OCI-LY3 (cell line): ENCODE measurements at regions not wholly inside any gene's neighbourhood (a gene's known extent, or its start where the extent isn't known, plus 50 kb on each side); places are given as distances from the start of the nearest gene placed in this dataset.

Experiments used
- H2AFZ ChIP-seq: fragments of 200-600, 300-600 bp; shearing (Covaris generic); 2 replicates; pipeline ENCODE4 v1.6.0; 2014; ENCODE audit warnings: antibody characterized with exemption, low read depth, low read length
- H3K27ac ChIP-seq: fragments of 200-600, 300-600 bp; sonication (generic); 2 replicates; pipeline ENCODE4 v1.5.1; 2014; ENCODE audit warnings: mild to moderate bottlenecking, low read length, moderate library complexity, mixed read lengths
- H3K27me3 ChIP-seq: fragments of 200-600, 300-600 bp; sonication (generic); 2 replicates; pipeline ENCODE4 v1.6.1; 2014; ENCODE audit warnings: low read depth, low read length, mixed read lengths
- H3K36me3 ChIP-seq: fragments of 200-600, 300-600 bp; sonication (generic); replicated peaks from 2 replicates; pipeline ENCODE3; 2014; ENCODE audit warnings: low read depth, low read length, mixed read lengths
- H3K4me1 ChIP-seq: fragments of 300-600, 200-600 bp; sonication (generic); 2 replicates; pipeline ENCODE4 v1.6.1; 2014; ENCODE audit warnings: low read length, mixed read lengths
- H3K4me2 ChIP-seq: fragments of 200-600, 300-600 bp; sonication (generic); 2 replicates; pipeline ENCODE4 v1.6.1; 2014; ENCODE audit warnings: low read length, mixed read lengths
- H3K4me3 ChIP-seq: fragments of 300-600, 200-600 bp; sonication (generic); 2 replicates; pipeline ENCODE4 v1.5.1; 2014; ENCODE audit warnings: antibody characterized with exemption, mild to moderate bottlenecking, low read length, moderate library complexity
- H3K79me2 ChIP-seq: fragments of 300-600, 200-600 bp; shearing (Covaris generic); 2 replicates; pipeline ENCODE4 v1.6.1; 2014; ENCODE audit warnings: mild to moderate bottlenecking, low read length, mixed read lengths
- H3K9ac ChIP-seq: fragments of 300-600, 200-600 bp; shearing (Covaris generic); 2 replicates; pipeline ENCODE4 v1.6.0; 2014; ENCODE audit warnings: mild to moderate bottlenecking, low read length, moderate library complexity
- H3K9me3 ChIP-seq: fragments of 200-600, 300-600 bp; shearing (Covaris generic); 2 replicates; pipeline ENCODE4 v1.6.1; 2014; ENCODE audit warnings: low read length, mixed read lengths; ENCODE audit not compliant: insufficient read depth
- H4K20me1 ChIP-seq: fragments of 200-600, 300-600 bp; sonication (generic); 2 replicates; pipeline ENCODE4 v1.6.1; 2016; ENCODE audit warnings: low read length, mixed read lengths; ENCODE audit not compliant: insufficient read depth
- CTCF ChIP-seq: fragments of 200-600, 300-600 bp; sonication (generic); IDR thresholded peaks from 2 replicates; pipeline ENCODE4 v1.5.1; 2014; ENCODE audit warnings: antibody characterized with exemption, low read length, low read depth
- EZH2phosphoT487 ChIP-seq: fragments of 200-600 bp; shearing (Covaris generic); IDR thresholded peaks from 2 replicates; pipeline ENCODE4 v1.6.1; 2018; ENCODE audit warnings: antibody characterized with exemption, mixed run types, low read depth

GRCh38 chr22:47453049-47453448 lies 690.6 kb downstream of the TBC1D22A start:
- H2AFZ ChIP-seq = no peak overlapping the region
- no peak overlapping the region for H3K27ac ChIP-seq
- H3K36me3 ChIP-seq = no peaks in the 10 kb centered on the region
- H3K4me1 ChIP-seq = no peaks in the 10 kb centered on the region
- no peak overlapping the region for H3K4me3 ChIP-seq
- TF ChIP-seq CTCF (no peak), EZH2phosphoT487 (no peak)
- H3K4me2 ChIP-seq = no peak overlapping the region
- no peaks in the 10 kb centered on the region for H3K27me3 ChIP-seq
- H3K79me2 ChIP-seq = no peaks in the 10 kb centered on the region
- H4K20me1 ChIP-seq = no peaks in the 10 kb centered on the region
- H3K9ac ChIP-seq = no peak overlapping the region
- peaks cover 5% of the 10 kb centered on the region for H3K9me3 ChIP-seq

GRCh38 chr22:47452184-47452583 lies 689.7 kb downstream of the TBC1D22A start:
- peaks cover 5% of the 10 kb centered on the region for H3K9me3 ChIP-seq
- no peak overlapping the region for H3K4me3 ChIP-seq
- no peaks in the 10 kb centered on the region for H3K27me3 ChIP-seq
- no peaks in the 10 kb centered on the region for H3K36me3 ChIP-seq
- H2AFZ ChIP-seq = no peak overlapping the region
- H3K9ac ChIP-seq = no peak overlapping the region
- no peaks in the 10 kb centered on the region for H4K20me1 ChIP-seq
- H3K27ac ChIP-seq = no peak overlapping the region
- H3K79me2 ChIP-seq = no peaks in the 10 kb centered on the region
- no peak overlapping the region for H3K4me2 ChIP-seq
- TF ChIP-seq CTCF (peak; percentile 38; the same call in 1 of the 2 replicates), EZH2phosphoT487 (no peak)
- H3K4me1 ChIP-seq = no peaks in the 10 kb centered on the region

- no peaks in the 10 kb centered on the region for H4K20me1 ChIP-seq
These were observed 688.5 kb downstream of the TBC1D22A start for GRCh38 chr22:47450876-47451475.

GRCh38 chr22:47449508-47450270 lies 687.2 kb downstream of the TBC1D22A start:
- no peak overlapping the region for H3K4me2 ChIP-seq
- no peak overlapping the region for H3K4me3 ChIP-seq
- no peaks in the 10 kb centered on the region for H3K36me3 ChIP-seq
- H3K79me2 ChIP-seq = no peaks in the 10 kb centered on the region
- H3K27ac ChIP-seq = no peak overlapping the region
- no peaks in the 10 kb centered on the region for H4K20me1 ChIP-seq
- no peaks in the 10 kb centered on the region for H3K4me1 ChIP-seq
- no peak overlapping the region for H3K9ac ChIP-seq
- no peak for TF ChIP-seq CTCF
- no peak for TF ChIP-seq EZH2phosphoT487
- no peak overlapping the region for H2AFZ ChIP-seq
- H3K27me3 ChIP-seq = no peaks in the 10 kb centered on the region
- peaks cover 5% of the 10 kb centered on the region for H3K9me3 ChIP-seq

More at GRCh38 chr22:47450876-47451475, 688.5 kb downstream of the TBC1D22A start:
- Histone ChIP-seq H3K4me2 (no peak overlapping the region), H2AFZ (no peak overlapping the region), H3K27ac (no peak overlapping the region), H3K27me3 (no peaks in the 10 kb centered on the region), H3K79me2 (no peaks in the 10 kb centered on the region), H3K36me3 (no peaks in the 10 kb centered on the region), H3K4me3 (no peak overlapping the region), H3K9me3 (peaks cover 5% of the 10 kb centered on the region), H3K9ac (no peak overlapping the region), H3K4me1 (no peaks in the 10 kb centered on the region)
- no peak for TF ChIP-seq EZH2phosphoT487
